Renal cortical epithelial cell (primary cell): ENCODE measurements at regions not wholly inside any gene's neighbourhood (a gene's known extent, or its start where the extent isn't known, plus 50 kb on each side); places are given as distances from the start of the nearest gene placed in this dataset.
"Not testable (repeated sequence)": the region's sequence is repeated elsewhere in the genome, so short reads cannot be mapped to it uniquely, and the experiment has no call there.

ENCODE experiments used
- DNase-seq: peaks from one replicate; pipeline ENCODE4 v3.0.0-alpha.2; 2011; ENCODE audit warnings: low read depth

DNA sequence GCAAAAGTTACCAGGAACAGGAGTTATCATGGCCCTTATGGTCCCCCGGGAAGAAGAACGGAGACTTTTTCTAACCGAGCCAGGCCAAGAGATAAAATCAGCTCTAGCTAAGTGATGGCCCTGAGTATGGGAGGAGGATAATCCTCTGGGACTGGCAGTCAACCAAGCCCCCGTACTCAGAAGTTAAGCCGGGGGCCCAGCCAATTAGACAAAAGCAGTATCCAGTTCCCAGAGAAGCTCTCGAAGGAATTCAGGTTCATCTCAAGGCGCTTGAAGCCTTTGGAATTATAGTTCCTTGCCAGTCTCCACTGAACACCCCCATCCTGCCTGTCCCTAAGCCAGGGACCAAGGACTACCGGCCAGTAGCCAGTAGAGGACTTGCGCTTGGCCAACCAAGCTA, 365.3 kb upstream of the TCF4 start:
- DNase-seq = no peak

DNA sequence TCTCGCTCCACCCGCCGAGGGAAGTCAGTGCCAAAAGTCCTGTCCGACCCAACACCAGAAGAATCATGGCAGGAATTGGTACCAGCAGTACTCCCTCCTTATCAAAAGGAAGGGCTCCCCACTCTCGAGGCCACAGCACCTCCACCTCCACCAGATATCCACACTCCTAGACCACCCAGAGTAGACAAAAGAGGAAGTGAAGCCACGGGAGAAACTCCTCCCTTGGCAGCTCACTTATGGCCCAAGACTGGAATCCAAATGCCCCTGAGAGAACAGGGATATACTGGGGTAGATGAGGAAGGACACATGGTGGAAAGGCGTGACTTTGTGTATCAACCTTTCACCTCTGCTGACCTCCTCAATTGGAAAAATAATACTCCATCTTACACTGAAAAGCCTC, 363.7 kb upstream of the TCF4 start:
- DNase-seq = not testable (repeated sequence)

DNA sequence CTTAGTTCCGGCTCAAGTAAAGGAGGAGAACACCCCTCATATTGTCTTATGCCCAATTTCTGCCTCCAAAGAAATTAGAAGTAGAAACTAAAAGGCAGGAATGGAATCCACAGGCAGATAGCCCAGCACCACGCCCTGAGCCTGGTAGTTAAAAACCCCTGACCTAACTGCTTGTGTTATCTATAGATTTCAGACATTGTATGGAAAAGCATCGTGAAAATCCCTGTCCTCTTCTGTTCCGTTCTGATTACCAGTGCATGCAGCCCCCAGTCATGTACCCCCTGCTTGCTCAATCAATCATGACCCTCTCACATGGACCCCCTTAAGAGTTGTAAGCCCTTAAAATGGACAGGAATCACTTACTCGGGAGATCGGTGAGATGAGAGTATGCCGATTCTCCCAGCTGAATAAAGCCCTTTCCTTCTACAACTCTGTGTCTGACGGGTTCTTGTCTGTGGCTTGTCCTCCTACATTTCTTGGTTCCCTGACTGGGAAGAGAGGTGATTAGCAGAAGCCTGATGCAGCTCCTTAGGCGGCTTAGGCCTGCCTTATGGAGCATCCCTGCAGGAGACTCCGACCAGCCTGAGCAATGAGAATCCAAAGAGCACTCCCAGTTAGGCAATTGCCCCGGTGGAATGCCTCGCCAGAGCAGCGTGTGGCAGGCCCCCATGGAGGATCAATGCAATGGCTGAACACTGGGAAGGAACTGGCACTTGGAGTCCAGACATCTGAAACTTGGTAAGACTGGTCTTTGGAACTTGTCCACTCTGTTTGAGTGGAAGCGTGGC, 362.6 kb upstream of the TCF4 start:
- no peak for DNase-seq

DNA sequence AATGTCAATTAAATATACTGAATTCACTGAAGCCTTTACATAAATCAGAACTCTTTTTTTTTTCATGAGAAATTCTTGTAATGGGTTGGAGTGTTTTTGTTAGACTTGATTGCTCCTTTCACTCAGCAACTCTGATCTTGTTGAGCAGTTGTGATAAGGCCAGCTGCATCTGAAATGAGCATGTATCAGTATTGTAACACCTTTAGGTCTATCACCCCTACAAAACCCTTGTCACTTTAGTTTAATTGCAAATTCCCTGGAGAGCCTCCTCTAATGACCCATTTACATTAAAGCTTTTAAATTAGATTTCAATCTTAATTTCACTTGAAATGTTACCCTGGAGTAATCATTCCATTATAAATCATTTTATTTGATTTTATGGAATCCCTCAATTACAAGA, 346.8 kb upstream of the TCF4 start:
- DNase-seq = no peak

GRCh38 chr18:55932675-55933074, 344.7 kb upstream of the TCF4 start:
- no peak for DNase-seq

DNA sequence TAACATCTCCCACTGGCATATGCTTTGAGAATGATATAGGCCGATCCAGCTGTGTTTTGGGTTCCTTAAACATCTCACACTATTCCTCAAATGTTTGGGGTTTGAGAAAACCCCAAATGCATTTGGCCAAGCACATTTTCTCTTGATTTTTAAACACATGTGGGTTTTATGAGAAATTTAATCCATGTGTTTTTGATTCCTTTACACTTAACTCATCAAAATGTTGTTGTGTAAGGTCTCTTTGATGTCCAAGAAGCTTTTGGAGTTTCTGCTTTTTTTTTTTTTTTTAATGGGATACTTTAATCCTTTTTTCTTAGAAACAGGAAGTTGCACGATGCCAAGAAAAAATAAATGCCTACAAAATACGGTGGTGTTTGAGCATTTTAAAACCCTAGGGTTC, 339.8 kb upstream of the TCF4 start:
- DNase-seq = no peak

GRCh38 chr18:55925772-55926171, 337.8 kb upstream of the TCF4 start:
- DNase-seq = no peak

DNA sequence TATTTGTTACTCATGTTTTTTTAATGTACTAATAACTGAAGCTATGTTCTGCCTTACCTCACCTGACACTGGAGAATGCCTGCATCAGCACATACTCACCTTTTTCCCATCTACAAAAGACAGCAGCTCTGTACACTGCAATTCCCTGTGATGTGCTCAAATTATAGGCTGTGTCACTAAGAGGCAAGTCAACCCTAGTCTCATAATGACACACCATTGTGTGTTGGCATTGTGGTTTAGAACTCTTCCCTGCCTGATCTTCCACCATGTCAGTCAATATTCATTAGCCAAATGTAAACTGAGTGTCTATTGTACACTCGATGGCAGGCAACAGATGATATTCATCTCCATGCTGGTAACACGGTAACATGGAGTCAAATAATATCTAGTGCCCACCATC, 332.1 kb upstream of the TCF4 start:
- no peak for DNase-seq

DNA sequence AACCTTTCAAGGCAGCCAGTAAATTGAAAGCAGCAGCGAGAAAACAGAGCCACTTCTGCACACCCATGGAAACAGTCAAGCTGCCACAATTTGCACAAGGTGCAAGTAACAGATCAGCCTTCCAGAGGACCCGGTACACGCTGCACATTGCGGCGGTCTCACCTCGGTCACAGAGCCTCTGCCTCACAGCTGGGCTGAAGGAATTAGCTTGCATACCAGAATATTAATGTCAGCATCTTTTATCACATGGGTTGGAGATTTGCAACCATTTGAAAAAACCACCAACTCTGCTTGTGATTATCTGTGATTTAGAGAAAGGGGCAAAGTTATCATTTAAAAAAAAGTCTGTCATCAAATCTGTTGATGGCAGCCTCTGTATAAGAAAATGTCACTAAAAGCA, 330.5 kb upstream of the TCF4 start:
- no peak for DNase-seq

DNA sequence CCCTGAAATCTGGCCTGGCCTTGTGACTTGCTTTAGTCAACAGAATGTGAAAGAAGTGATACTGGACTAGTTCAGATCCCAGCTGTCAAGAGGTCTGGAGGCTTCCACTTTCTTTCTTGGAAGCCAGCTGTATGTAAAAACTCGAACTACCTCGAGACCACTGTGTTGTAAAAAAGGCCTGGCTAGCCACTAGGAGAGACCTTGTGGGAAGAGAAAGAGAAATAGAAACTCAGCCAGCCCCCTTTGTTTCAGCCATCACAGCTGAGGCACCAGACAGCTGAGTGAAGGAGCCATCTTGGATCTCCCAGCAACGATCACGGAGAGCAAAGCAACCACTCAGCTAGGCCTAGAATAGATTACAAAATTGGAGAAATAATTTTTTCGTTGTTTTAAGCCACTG, 324.9 kb upstream of the TCF4 start:
- no peak for DNase-seq

DNA sequence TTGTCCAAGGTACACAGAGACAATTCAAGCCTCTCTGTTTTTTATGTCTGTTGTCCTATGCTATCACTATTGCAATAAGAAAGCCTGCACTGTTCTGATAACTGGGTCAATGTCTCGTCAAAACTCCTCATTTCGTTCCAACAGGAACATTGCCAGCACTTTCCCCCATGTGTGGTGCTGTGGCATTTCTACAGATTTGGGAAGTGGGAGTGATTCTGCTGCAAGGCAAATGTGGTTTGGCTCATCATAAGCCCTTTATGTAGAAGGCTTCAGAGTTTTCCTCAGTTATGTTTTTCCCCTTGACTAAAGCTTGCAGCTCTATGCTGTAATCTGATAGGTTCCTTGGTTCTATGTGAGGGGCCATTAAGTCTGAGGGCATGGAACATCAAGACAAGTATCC, 324.1 kb upstream of the TCF4 start:
- no peak for DNase-seq

DNA sequence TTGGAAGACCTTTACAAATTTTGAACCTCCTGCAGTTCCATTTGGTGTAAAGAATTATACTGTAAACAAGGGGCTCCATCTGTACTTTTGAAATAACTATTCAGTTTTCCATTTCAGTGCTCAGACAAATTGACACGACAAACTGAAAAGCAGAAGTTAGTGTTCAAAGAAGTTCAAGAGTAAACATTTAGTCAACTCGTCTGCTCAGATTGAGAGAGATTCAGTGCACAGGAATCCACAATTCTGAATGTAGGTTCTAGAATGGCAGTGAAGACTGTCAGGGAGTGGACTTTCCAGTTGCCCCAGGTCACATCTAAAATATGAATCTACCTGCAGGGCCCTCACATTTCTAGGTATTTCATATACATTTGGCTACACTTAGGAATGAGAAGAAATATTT, 322.3 kb upstream of the TCF4 start:
- DNase-seq = no peak

DNA sequence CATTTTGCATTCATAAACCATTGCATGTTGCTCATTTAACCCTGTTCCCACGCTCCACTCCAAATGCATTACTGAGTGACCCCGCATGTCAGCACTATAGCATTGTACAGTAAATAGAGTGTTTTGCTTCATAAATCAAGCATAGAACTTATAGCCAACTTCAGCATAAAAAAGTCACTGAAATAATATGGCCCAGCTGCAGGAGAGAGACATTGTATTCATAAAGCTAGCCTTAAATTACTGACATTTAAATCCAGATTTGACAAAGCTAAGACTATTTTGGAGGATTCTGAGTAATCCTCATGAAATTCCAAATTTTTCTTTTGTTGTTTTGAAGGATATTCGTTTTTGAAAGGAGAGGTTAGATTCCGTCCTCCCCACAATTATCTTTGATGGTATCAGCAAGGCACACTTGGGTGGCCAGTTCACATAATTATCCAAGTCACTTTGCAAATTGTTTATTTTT, 320.9 kb upstream of the TCF4 start:
- no peak for DNase-seq

GRCh38 chr18:55907453-55908175, 319.6 kb upstream of the TCF4 start:
- DNase-seq = peak; percentile 11

DNA sequence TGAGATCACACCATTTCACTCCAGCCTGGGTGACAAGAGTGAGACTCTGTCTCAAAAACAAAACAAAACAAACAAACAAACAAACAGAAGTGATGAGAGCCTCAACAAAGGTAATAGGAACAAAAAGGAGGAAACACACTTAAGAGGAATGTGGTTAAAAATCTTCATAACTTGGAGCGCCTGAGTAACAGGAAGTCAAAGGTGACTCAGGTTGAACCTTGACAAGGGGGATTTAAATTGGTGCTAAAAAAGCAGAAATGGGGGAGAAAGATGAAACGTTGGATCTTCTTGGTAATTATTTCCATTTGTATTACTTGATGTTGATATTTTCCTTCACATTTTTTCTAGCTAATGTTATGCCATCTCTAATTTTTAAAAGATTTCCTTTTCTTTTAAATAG, 318.5 kb upstream of the TCF4 start:
- no peak for DNase-seq

- no peak for DNase-seq
These were observed 315.9 kb upstream of the TCF4 start for GRCh38 chr18:55903911-55904310.

DNA sequence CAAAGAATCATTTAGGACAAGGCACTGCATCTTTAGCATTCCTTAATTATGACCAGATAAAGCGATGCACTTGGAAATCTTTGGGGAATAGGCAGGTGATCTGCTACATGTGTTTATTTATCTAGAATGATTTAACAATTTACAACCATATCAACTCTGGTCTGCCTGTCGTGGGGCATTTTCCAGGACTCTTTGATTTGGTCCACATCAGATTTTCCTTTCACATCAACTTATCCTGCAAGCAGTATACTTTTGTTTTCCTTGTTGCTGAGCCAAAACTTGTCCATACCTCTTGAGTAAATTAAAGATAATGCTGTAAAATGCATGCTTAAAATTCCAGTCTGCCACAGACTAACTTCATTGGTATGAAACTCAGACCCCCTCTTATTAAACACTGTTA, 312.4 kb upstream of the TCF4 start:
- DNase-seq = no peak

- DNase-seq = no peak
These were observed 309.2 kb upstream of the TCF4 start for GRCh38 chr18:55897091-55897689.

GRCh38 chr18:55893948-55894347, 306.0 kb upstream of the TCF4 start:
- DNase-seq = no peak

DNA sequence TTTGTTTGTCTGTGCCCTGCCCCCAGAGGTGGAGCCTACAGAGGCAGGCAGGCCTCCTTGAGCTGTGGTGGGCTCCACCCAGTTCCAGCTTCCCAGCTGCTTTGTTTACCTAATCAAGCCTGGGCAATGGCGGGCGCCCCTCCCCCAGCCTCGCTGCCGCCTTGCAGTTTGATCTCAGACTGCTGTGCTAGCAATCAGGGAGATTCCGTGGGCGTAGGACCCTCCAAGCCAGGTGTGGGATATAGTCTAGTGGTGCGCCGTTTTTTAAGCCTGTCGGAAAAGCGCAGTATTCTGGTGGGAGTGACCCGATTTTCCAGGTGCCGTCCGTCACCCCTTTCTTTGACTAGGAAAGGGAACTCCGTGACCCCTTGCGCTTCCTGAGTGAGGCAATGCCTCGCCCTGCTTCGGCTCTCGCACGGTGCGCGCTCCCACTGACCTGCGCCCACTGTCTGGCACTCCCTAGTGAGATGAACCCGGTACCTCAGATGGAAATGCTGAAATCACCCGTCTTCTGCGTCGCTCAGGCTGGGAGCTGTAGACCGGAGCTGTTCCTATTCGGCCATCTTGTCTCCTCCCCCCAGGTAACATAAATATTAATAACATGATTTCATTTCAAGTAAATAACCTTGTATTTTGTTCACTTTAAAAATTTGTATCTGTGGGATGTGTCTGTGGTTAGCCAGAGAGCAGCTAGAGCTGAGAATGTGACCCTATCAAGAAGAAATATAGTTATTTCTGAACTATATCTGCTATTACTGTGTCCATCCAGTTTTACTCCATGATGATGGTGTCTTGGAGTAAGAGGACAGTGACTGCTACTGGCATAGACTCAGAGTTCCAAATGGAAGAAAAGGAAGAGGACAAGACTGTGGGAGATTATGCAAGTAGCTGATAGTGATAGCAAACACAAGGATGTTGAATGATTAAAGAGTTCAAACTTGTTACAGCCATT, 305.1 kb upstream of the TCF4 start:
- not testable (repeated sequence) for DNase-seq

DNA sequence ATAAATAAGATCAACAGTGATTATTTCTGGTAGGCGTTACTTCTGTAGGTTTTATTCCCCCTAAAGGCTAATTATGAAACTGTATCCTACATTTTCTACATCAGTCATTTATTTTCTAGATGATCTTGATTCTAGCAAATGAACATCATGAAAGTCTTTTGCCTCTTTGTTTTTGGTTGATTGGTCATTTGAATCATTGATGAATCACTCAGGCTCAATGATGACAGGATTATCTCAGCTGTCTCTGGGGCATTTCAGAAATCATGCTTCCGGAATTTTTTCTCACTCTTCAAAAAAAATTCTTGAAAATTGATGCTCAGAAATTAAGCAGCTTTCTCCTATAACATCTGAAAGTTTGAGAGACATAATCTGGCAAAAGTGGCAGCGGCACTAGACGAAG, 298.9 kb upstream of the TCF4 start:
- no peak for DNase-seq

GRCh38 chr18:55884498-55884897, 296.5 kb upstream of the TCF4 start:
- no peak for DNase-seq
